Neural cell (in vitro differentiated cells): ENCODE measurements at regions not wholly inside any gene's neighbourhood (a gene's known extent, or its start where the extent isn't known, plus 50 kb on each side); places are given as distances from the start of the nearest gene placed in this dataset.

ENCODE experiments used
- EP300 ChIP-seq: fragments of 450-650 bp; conservative IDR thresholded peaks from 2 replicates; pipeline ENCODE4 v1.6.1; 2014; ENCODE audit warnings: antibody characterized with exemption, mild to moderate bottlenecking, moderate library complexity; ENCODE audit not compliant: poor library complexity, severe bottlenecking
- POLR2AphosphoS5 ChIP-seq: IDR thresholded peaks from 2 replicates; pipeline ENCODE4 v1.6.1; 2012
- REST ChIP-seq: IDR thresholded peaks from 2 replicates; pipeline ENCODE4 v1.6.1; 2012; ENCODE audit warnings: borderline replicate concordance
- TF ChIP-seq, protein P1 (sequence below): fragments of 450-650 bp; IDR thresholded peaks from 2 replicates; pipeline ENCODE4 v1.5.1; 2014; ENCODE audit warnings: antibody characterized with exemption, mild to moderate bottlenecking, moderate library complexity; ENCODE audit not compliant: poor library complexity, severe bottlenecking

- TF ChIP-seq, protein P1, sequence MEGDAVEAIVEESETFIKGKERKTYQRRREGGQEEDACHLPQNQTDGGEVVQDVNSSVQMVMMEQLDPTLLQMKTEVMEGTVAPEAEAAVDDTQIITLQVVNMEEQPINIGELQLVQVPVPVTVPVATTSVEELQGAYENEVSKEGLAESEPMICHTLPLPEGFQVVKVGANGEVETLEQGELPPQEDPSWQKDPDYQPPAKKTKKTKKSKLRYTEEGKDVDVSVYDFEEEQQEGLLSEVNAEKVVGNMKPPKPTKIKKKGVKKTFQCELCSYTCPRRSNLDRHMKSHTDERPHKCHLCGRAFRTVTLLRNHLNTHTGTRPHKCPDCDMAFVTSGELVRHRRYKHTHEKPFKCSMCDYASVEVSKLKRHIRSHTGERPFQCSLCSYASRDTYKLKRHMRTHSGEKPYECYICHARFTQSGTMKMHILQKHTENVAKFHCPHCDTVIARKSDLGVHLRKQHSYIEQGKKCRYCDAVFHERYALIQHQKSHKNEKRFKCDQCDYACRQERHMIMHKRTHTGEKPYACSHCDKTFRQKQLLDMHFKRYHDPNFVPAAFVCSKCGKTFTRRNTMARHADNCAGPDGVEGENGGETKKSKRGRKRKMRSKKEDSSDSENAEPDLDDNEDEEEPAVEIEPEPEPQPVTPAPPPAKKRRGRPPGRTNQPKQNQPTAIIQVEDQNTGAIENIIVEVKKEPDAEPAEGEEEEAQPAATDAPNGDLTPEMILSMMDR = no peak
- no peak for TF ChIP-seq EP300
- TF ChIP-seq REST = no peak
- TF ChIP-seq POLR2AphosphoS5 = no peak
Measured at GRCh38 chr1:87867626-87868025, 538.9 kb downstream of the LMO4 start.
